ENCODE measurements at regions not wholly inside any gene's neighbourhood (a gene's known extent, or its start where the extent isn't known, plus 50 kb on each side); places are given as distances from the start of the nearest gene placed in this dataset.

DNA sequence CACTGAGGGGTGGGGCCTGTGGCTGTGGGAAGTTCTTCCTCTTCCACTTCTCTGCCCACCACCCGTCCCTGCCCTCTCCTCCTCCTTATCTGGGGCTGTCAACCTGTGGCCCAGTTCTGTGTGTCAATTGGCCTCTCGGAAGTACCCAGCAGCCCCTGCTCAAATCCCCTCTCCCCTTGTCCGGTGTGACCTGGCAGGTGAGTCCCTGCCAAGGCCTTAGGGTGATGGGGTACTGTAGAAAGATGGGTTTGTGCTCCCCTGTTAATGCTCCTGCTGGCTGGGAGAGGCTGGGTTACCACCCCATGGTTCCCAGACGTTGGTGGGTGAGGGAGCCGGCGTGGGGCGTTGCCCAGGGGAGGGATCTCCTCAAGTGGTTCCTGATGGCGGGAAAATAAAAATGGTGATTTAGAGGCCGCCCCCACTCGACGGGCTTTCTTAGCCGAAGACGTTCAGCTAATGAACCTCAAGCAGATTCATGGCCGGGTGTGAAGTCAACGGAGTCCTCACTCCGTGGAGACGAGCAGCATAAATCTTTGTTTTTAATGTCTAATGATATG is 141.2 kb downstream of the URI1 start:
- TF ChIP-seq CTCF (IDR thresholded peaks at IDR 0.05; ENCODE audit: low read depth, low read length, missing input control), result no peak
- TF ChIP-seq TAF1 (conservative IDR thresholded peaks at IDR 0.05), result no peak
- TF ChIP-seq, protein P1, sequence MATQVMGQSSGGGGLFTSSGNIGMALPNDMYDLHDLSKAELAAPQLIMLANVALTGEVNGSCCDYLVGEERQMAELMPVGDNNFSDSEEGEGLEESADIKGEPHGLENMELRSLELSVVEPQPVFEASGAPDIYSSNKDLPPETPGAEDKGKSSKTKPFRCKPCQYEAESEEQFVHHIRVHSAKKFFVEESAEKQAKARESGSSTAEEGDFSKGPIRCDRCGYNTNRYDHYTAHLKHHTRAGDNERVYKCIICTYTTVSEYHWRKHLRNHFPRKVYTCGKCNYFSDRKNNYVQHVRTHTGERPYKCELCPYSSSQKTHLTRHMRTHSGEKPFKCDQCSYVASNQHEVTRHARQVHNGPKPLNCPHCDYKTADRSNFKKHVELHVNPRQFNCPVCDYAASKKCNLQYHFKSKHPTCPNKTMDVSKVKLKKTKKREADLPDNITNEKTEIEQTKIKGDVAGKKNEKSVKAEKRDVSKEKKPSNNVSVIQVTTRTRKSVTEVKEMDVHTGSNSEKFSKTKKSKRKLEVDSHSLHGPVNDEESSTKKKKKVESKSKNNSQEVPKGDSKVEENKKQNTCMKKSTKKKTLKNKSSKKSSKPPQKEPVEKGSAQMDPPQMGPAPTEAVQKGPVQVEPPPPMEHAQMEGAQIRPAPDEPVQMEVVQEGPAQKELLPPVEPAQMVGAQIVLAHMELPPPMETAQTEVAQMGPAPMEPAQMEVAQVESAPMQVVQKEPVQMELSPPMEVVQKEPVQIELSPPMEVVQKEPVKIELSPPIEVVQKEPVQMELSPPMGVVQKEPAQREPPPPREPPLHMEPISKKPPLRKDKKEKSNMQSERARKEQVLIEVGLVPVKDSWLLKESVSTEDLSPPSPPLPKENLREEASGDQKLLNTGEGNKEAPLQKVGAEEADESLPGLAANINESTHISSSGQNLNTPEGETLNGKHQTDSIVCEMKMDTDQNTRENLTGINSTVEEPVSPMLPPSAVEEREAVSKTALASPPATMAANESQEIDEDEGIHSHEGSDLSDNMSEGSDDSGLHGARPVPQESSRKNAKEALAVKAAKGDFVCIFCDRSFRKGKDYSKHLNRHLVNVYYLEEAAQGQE (IDR thresholded peaks at IDR 0.05), result no peak
- no peak for TF ChIP-seq JUND (IDR thresholded peaks at IDR 0.05)
- TF ChIP-seq RAD21 (IDR thresholded peaks at IDR 0.05), result no peak
- no peak for TF ChIP-seq GABPA (IDR thresholded peaks at IDR 0.05 in 1 of 2, conservative IDR thresholded peaks at IDR 0.05 in 1 of 2)
- TF ChIP-seq ATF3 (IDR thresholded peaks at IDR 0.05), result no peak
- TF ChIP-seq SP1 (IDR thresholded peaks at IDR 0.05), result no peak

All from liver (tissue), 3 donors.